GM23338 (cell line): ENCODE measurements at regions not wholly inside any gene's neighbourhood (a gene's known extent, or its start where the extent isn't known, plus 50 kb on each side); places are given as distances from the start of the nearest gene placed in this dataset.

Experiments
- ATAC-seq: fragments of 200-7000 bp; cut with Tn5 transposase; 3 replicates; pipeline ENCODE4 v1.9.1; 2020
- DNase-seq: peaks from one replicate; pipeline ENCODE4 v3.0.0-alpha.2; 2015; ENCODE audit warnings: low spot score
- H2AFZ ChIP-seq: fragments of 200-600 bp; sonication (generic); 2 replicates; pipeline ENCODE4 v1.8.0; 2016; ENCODE audit warnings: antibody characterized with exemption, mild to moderate bottlenecking, moderate library complexity
- H3F3A ChIP-seq: fragments of 200-600 bp; sonication (generic); replicated peaks from 2 replicates; pipeline ENCODE4 v1.8.0; 2017; ENCODE audit warnings: antibody characterized with exemption, mixed run types, low read depth
- H3K27ac ChIP-seq: fragments of 200-600 bp; sonication (generic); 2 replicates; pipeline ENCODE4 v1.6.1; 2016; ENCODE audit warnings: low read depth
- H3K27me3 ChIP-seq: fragments of 200-600 bp; sonication (generic); 2 replicates; pipeline ENCODE4 v1.8.0; 2016; ENCODE audit warnings: mild to moderate bottlenecking, mixed run types, moderate library complexity; ENCODE audit not compliant: insufficient read depth
- H3K36me3 ChIP-seq: fragments of 200-600 bp; sonication (generic); 2 replicates; pipeline ENCODE4 v1.8.0; 2016; ENCODE audit warnings: mild to moderate bottlenecking; ENCODE audit not compliant: insufficient read depth
- H3K4me1 ChIP-seq: fragments of 200-600 bp; sonication (generic); 2 replicates; pipeline ENCODE4 v1.8.0; 2016; ENCODE audit warnings: mild to moderate bottlenecking, moderate library complexity; ENCODE audit not compliant: insufficient read depth
- H3K4me2 ChIP-seq: fragments of 200-600 bp; sonication (generic); 2 replicates; pipeline ENCODE4 v1.7.1; 2017; ENCODE audit warnings: mixed run types
- H3K4me3 ChIP-seq: fragments of 200-600 bp; sonication (generic); 2 replicates; pipeline ENCODE4 v1.6.1; 2016; ENCODE audit warnings: mixed run types
- H3K79me2 ChIP-seq: fragments of 200-600 bp; sonication (generic); replicated peaks from 2 replicates; pipeline ENCODE4 v1.8.0; 2017; ENCODE audit warnings: mild to moderate bottlenecking; ENCODE audit not compliant: insufficient read depth
- H3K9me2 ChIP-seq: fragments of 200-600 bp; sonication (generic); 2 replicates; pipeline ENCODE4 v1.8.0; 2017; ENCODE audit not compliant: insufficient read depth
- H4K20me1 ChIP-seq: fragments of 200-600 bp; sonication (generic); replicated peaks from 2 replicates; pipeline ENCODE4 v1.8.0; 2017; ENCODE audit warnings: mild to moderate bottlenecking; ENCODE audit not compliant: insufficient read depth
- H3K27ac Mint-ChIP-seq: 2 replicates; pipeline ENCODE4 v1.8.0; 2020; ENCODE audit warnings: inconsistent platforms, mild to moderate bottlenecking, moderate library complexity, mixed read lengths
- H3K27me3 Mint-ChIP-seq: 3 replicates; pipeline ENCODE4 v1.8.0; 2022; ENCODE audit warnings: low read depth, mild to moderate bottlenecking, moderate library complexity, mixed read lengths, inconsistent platforms; ENCODE audit not compliant: insufficient read depth, poor library complexity
- H3K36me3 Mint-ChIP-seq: 3 replicates; pipeline ENCODE4 v1.8.0; 2021; ENCODE audit warnings: low read depth, mild to moderate bottlenecking, inconsistent platforms, moderate library complexity, mixed read lengths
- H3K4me1 Mint-ChIP-seq: 3 replicates; pipeline ENCODE4 v1.8.0; 2020; ENCODE audit warnings: mild to moderate bottlenecking, inconsistent platforms, mixed read lengths
- H3K4me3 Mint-ChIP-seq: 3 replicates; pipeline ENCODE4 v1.8.0; 2021; ENCODE audit warnings: moderate library complexity, mild to moderate bottlenecking, inconsistent platforms, mixed read lengths
- H3K9me3 Mint-ChIP-seq: 3 replicates; pipeline ENCODE4 v1.8.0; 2020; ENCODE audit warnings: moderate library complexity, mild to moderate bottlenecking, inconsistent platforms, mixed read lengths
- CTCF ChIP-seq, 2 experiments: fragments of 200-600 bp in 1 of 2; sonication (generic) in 1 of 2; conservative IDR thresholded peaks; 2 replicates each; pipeline versions ENCODE4 v1.5.1 to v1.6.1; 2016 to 2017; ENCODE audit warnings: antibody characterized with exemption in 2 of 2, low read depth in 2 of 2, mild to moderate bottlenecking in 2 of 2, moderate library complexity in 1 of 2
- ETS1 ChIP-seq: IDR thresholded peaks from 2 replicates; pipeline ENCODE4 v1.6.1; 2016; ENCODE audit warnings: antibody characterized with exemption
- EZH2 ChIP-seq: fragments of 200-600 bp; sonication (generic); IDR thresholded peaks from one replicate; pipeline ENCODE4 v1.8.0; 2017; ENCODE audit warnings: antibody characterized with exemption, mild to moderate bottlenecking, low read depth; ENCODE audit not compliant: unreplicated experiment
- EZH2phosphoT487 ChIP-seq: fragments of 200-600 bp; sonication (generic); IDR thresholded peaks from one replicate; pipeline ENCODE4 v1.8.1; 2018; ENCODE audit warnings: antibody characterized with exemption; ENCODE audit not compliant: unreplicated experiment
- JUNB ChIP-seq: IDR thresholded peaks from one replicate; pipeline ENCODE4 v1.6.1; 2016; ENCODE audit warnings: antibody characterized with exemption; ENCODE audit not compliant: unreplicated experiment
- NANOG ChIP-seq: IDR thresholded peaks from 2 replicates; pipeline ENCODE4 v1.6.1; 2016; ENCODE audit warnings: antibody characterized with exemption, borderline replicate concordance
- POLR2AphosphoS5 ChIP-seq: IDR thresholded peaks from 2 replicates; pipeline ENCODE4 v1.6.1; 2016; ENCODE audit warnings: antibody characterized with exemption, low read depth
- STAT1 ChIP-seq: IDR thresholded peaks from one replicate; pipeline ENCODE4 v1.6.1; 2016; ENCODE audit warnings: antibody characterized with exemption; ENCODE audit not compliant: unreplicated experiment
- ZNF114 ChIP-seq: fragments of 250-450 bp; sonication (Bioruptor Pico); IDR thresholded peaks from 2 replicates; pipeline ENCODE4 v1.5.0; 2020; ENCODE audit warnings: mild to moderate bottlenecking, moderate library complexity
- ZNF331 ChIP-seq: fragments of 250-450 bp; sonication (Bioruptor Pico); IDR thresholded peaks from 2 replicates; pipeline ENCODE4 v1.5.0; 2020; ENCODE audit warnings: low read depth, mild to moderate bottlenecking, moderate library complexity
- TF ChIP-seq, protein P1 (sequence below): IDR thresholded peaks from one replicate; pipeline ENCODE4 v1.6.1; 2018; ENCODE audit warnings: antibody characterized with exemption; ENCODE audit not compliant: unreplicated experiment
- TF ChIP-seq, protein P2 (sequence below): fragments of 250-450 bp; sonication (Bioruptor Pico); IDR thresholded peaks from 2 replicates; pipeline ENCODE4 v1.5.0; 2020; ENCODE audit warnings: mild to moderate bottlenecking, moderate library complexity

GRCh38 chr7:96578606-96579005 is 131.0 kb downstream of the SEM1 start:
- Mint-ChIP-seq H3K27me3 (no peaks in the 10 kb centered on the region), H3K4me3 (no peak overlapping the region), H3K4me1 (no peaks in the 10 kb centered on the region), H3K36me3 (no peaks in the 10 kb centered on the region; the same call in 2 of the 3 replicates), H3K27ac (no peak overlapping the region), H3K9me3 (peaks cover 7% of the 10 kb centered on the region; the same call in 2 of the 3 replicates)
- DNase-seq, result no peak
- no peak for ATAC-seq
- Histone ChIP-seq H3K27me3 (no peaks in the 10 kb centered on the region), H2AFZ (no peak overlapping the region), H3K4me1 (no peaks in the 10 kb centered on the region), H3K9me2 (no peaks in the 10 kb centered on the region), H3K36me3 (no peaks in the 10 kb centered on the region), H4K20me1 (no peaks in the 10 kb centered on the region), H3K27ac (no peak overlapping the region), H3F3A (no peaks in the 10 kb centered on the region), H3K4me3 (no peak overlapping the region), H3K79me2 (no peaks in the 10 kb centered on the region), H3K4me2 (no peak overlapping the region)
- no peak for TF ChIP-seq EZH2
- no peak for TF ChIP-seq STAT1
- TF ChIP-seq JUNB, result no peak
- TF ChIP-seq, protein P1, sequence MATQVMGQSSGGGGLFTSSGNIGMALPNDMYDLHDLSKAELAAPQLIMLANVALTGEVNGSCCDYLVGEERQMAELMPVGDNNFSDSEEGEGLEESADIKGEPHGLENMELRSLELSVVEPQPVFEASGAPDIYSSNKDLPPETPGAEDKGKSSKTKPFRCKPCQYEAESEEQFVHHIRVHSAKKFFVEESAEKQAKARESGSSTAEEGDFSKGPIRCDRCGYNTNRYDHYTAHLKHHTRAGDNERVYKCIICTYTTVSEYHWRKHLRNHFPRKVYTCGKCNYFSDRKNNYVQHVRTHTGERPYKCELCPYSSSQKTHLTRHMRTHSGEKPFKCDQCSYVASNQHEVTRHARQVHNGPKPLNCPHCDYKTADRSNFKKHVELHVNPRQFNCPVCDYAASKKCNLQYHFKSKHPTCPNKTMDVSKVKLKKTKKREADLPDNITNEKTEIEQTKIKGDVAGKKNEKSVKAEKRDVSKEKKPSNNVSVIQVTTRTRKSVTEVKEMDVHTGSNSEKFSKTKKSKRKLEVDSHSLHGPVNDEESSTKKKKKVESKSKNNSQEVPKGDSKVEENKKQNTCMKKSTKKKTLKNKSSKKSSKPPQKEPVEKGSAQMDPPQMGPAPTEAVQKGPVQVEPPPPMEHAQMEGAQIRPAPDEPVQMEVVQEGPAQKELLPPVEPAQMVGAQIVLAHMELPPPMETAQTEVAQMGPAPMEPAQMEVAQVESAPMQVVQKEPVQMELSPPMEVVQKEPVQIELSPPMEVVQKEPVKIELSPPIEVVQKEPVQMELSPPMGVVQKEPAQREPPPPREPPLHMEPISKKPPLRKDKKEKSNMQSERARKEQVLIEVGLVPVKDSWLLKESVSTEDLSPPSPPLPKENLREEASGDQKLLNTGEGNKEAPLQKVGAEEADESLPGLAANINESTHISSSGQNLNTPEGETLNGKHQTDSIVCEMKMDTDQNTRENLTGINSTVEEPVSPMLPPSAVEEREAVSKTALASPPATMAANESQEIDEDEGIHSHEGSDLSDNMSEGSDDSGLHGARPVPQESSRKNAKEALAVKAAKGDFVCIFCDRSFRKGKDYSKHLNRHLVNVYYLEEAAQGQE, result no peak
- TF ChIP-seq ETS1, result no peak
- no peak for TF ChIP-seq POLR2AphosphoS5
- no peak for TF ChIP-seq ZNF331
- TF ChIP-seq NANOG, result no peak
- no peak for TF ChIP-seq CTCF (conservative IDR thresholded peaks at IDR 0.05; ENCODE audit: low read depth in 2 of 2)
- no peak for TF ChIP-seq ZNF114
- no peak for TF ChIP-seq EZH2phosphoT487
- TF ChIP-seq, protein P2, sequence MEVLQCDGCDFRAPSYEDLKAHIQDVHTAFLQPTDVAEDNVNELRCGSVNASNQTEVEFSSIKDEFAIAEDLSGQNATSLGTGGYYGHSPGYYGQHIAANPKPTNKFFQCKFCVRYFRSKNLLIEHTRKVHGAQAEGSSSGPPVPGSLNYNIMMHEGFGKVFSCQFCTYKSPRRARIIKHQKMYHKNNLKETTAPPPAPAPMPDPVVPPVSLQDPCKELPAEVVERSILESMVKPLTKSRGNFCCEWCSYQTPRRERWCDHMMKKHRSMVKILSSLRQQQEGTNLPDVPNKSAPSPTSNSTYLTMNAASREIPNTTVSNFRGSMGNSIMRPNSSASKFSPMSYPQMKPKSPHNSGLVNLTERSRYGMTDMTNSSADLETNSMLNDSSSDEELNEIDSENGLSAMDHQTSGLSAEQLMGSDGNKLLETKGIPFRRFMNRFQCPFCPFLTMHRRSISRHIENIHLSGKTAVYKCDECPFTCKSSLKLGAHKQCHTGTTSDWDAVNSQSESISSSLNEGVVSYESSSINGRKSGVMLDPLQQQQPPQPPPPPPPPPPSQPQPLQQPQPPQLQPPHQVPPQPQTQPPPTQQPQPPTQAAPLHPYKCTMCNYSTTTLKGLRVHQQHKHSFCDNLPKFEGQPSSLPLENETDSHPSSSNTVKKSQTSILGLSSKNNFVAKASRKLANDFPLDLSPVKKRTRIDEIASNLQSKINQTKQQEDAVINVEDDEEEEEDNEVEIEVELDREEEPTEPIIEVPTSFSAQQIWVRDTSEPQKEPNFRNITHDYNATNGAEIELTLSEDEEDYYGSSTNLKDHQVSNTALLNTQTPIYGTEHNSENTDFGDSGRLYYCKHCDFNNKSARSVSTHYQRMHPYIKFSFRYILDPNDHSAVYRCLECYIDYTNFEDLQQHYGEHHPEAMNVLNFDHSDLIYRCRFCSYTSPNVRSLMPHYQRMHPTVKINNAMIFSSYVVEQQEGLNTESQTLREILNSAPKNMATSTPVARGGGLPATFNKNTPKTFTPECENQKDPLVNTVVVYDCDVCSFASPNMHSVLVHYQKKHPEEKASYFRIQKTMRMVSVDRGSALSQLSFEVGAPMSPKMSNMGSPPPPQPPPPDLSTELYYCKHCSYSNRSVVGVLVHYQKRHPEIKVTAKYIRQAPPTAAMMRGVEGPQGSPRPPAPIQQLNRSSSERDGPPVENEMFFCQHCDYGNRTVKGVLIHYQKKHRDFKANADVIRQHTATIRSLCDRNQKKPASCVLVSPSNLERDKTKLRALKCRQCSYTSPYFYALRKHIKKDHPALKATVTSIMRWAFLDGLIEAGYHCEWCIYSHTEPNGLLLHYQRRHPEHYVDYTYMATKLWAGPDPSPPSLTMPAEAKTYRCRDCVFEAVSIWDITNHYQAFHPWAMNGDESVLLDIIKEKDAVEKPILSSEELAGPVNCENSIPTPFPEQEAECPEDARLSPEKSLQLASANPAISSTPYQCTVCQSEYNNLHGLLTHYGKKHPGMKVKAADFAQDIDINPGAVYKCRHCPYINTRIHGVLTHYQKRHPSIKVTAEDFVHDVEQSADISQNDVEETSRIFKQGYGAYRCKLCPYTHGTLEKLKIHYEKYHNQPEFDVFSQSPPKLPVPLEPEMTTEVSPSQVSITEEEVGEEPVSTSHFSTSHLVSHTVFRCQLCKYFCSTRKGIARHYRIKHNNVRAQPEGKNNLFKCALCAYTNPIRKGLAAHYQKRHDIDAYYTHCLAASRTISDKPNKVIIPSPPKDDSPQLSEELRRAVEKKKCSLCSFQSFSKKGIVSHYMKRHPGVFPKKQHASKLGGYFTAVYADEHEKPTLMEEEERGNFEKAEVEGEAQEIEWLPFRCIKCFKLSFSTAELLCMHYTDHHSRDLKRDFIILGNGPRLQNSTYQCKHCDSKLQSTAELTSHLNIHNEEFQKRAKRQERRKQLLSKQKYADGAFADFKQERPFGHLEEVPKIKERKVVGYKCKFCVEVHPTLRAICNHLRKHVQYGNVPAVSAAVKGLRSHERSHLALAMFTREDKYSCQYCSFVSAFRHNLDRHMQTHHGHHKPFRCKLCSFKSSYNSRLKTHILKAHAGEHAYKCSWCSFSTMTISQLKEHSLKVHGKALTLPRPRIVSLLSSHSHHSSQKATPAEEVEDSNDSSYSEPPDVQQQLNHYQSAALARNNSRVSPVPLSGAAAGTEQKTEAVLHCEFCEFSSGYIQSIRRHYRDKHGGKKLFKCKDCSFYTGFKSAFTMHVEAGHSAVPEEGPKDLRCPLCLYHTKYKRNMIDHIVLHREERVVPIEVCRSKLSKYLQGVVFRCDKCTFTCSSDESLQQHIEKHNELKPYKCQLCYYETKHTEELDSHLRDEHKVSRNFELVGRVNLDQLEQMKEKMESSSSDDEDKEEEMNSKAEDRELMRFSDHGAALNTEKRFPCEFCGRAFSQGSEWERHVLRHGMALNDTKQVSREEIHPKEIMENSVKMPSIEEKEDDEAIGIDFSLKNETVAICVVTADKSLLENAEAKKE (CRISPR knock-in tag), result no peak
